T-helper 17 cell (primary cell): ENCODE measurements at regions not wholly inside any gene's neighbourhood (a gene's known extent, or its start where the extent isn't known, plus 50 kb on each side); places are given as distances from the start of the nearest gene placed in this dataset.

Experiments
- ATAC-seq: fragments of 150-1000 bp; cut with Tn5 transposase; 2 replicates; pipeline ENCODE4 v1.10.0; 2021; ENCODE audit warnings: mild to moderate bottlenecking, moderate library complexity
- DNase-seq, 3 donors: peaks; one replicate each; pipeline versions ENCODE4 v3.0.0 to v3.0.0-alpha.2; 2020 to 2021
- H3K9me3 ChIP-seq: one replicate; pipeline ENCODE4 v1.7.0; 2013; ENCODE audit warnings: low read length, mild to moderate bottlenecking; ENCODE audit not compliant: control insufficient read depth, poor library complexity, severe bottlenecking
- H3K27ac Mint-ChIP-seq: one replicate; pipeline ENCODE4 v1.8.0; 2022; ENCODE audit warnings: mild to moderate bottlenecking, moderate library complexity, mixed read lengths
- H3K27me3 Mint-ChIP-seq: one replicate; pipeline ENCODE4 v1.8.0; 2022; ENCODE audit warnings: mixed read lengths
- H3K36me3 Mint-ChIP-seq: one replicate; pipeline ENCODE4 v1.8.0; 2022; ENCODE audit warnings: low read depth, mixed read lengths
- H3K4me1 Mint-ChIP-seq: one replicate; pipeline ENCODE4 v1.8.0; 2022; ENCODE audit warnings: mild to moderate bottlenecking, mixed read lengths
- H3K4me3 Mint-ChIP-seq: one replicate; pipeline ENCODE4 v1.8.0; 2022; ENCODE audit warnings: mild to moderate bottlenecking, moderate library complexity, mixed read lengths

GRCh38 chr5:3654515-3654914 is 58.9 kb downstream of the IRX1 start:
- ATAC-seq (no peak), DNase-seq (no peak)
- H3K4me3 Mint-ChIP-seq: no peak overlapping the region
- no peaks in the 10 kb centered on the region for H3K27me3 Mint-ChIP-seq
- no peaks in the 10 kb centered on the region for H3K9me3 ChIP-seq
- no peaks in the 10 kb centered on the region for H3K36me3 Mint-ChIP-seq
- H3K27ac Mint-ChIP-seq: no peak overlapping the region
- H3K4me1 Mint-ChIP-seq: no peaks in the 10 kb centered on the region

GRCh38 chr5:3656803-3657202 is 61.2 kb downstream of the IRX1 start:
- Mint-ChIP-seq H3K4me3 (no peak overlapping the region), H3K4me1 (no peaks in the 10 kb centered on the region), H3K27me3 (no peaks in the 10 kb centered on the region), H3K36me3 (no peaks in the 10 kb centered on the region), H3K27ac (no peak overlapping the region)
- H3K9me3 ChIP-seq: no peaks in the 10 kb centered on the region
- DNase-seq: no peak
- ATAC-seq: no peak

- Mint-ChIP-seq H3K27me3 (no peaks in the 10 kb centered on the region), H3K27ac (no peak overlapping the region), H3K36me3 (no peaks in the 10 kb centered on the region), H3K4me3 (no peak overlapping the region), H3K4me1 (no peaks in the 10 kb centered on the region)
- DNase-seq: no peak
- H3K9me3 ChIP-seq: no peaks in the 10 kb centered on the region
- ATAC-seq: no peak
Observed at GRCh38 chr5:3657364-3658022, 61.9 kb downstream of the IRX1 start.

- Mint-ChIP-seq H3K36me3 (no peaks in the 10 kb centered on the region), H3K4me3 (no peak overlapping the region), H3K27me3 (no peaks in the 10 kb centered on the region), H3K4me1 (no peaks in the 10 kb centered on the region), H3K27ac (no peak overlapping the region)
- DNase-seq (no peak), ATAC-seq (no peak)
- H3K9me3 ChIP-seq: no peaks in the 10 kb centered on the region
Observed at GRCh38 chr5:3658929-3659328, 63.3 kb downstream of the IRX1 start.

- Mint-ChIP-seq H3K4me1 (no peaks in the 10 kb centered on the region), H3K27ac (no peak overlapping the region), H3K36me3 (no peaks in the 10 kb centered on the region), H3K4me3 (no peak overlapping the region), H3K27me3 (no peaks in the 10 kb centered on the region)
- no peak for DNase-seq
- ATAC-seq: no peak
- H3K9me3 ChIP-seq: no peaks in the 10 kb centered on the region
Observed at GRCh38 chr5:3659907-3660306, 64.3 kb downstream of the IRX1 start.

- Mint-ChIP-seq H3K4me3 (no peak overlapping the region), H3K4me1 (no peaks in the 10 kb centered on the region), H3K36me3 (no peaks in the 10 kb centered on the region), H3K27ac (no peak overlapping the region), H3K27me3 (no peaks in the 10 kb centered on the region)
- ATAC-seq (no peak), DNase-seq (no peak)
- H3K9me3 ChIP-seq: no peaks in the 10 kb centered on the region
Observed at GRCh38 chr5:3660630-3661029, 65.0 kb downstream of the IRX1 start.

GRCh38 chr5:3661755-3662296 is 66.2 kb downstream of the IRX1 start:
- no peaks in the 10 kb centered on the region for H3K36me3 Mint-ChIP-seq
- H3K4me1 Mint-ChIP-seq: no peaks in the 10 kb centered on the region
- ATAC-seq (no peak), DNase-seq (no peak)
- no peaks in the 10 kb centered on the region for H3K27me3 Mint-ChIP-seq
- no peaks in the 10 kb centered on the region for H3K9me3 ChIP-seq
- H3K27ac Mint-ChIP-seq: no peak overlapping the region
- H3K4me3 Mint-ChIP-seq: no peak overlapping the region

GRCh38 chr5:3662344-3662743 is 66.7 kb downstream of the IRX1 start:
- Mint-ChIP-seq H3K4me1 (no peaks in the 10 kb centered on the region), H3K27ac (no peak overlapping the region), H3K36me3 (no peaks in the 10 kb centered on the region), H3K27me3 (no peaks in the 10 kb centered on the region), H3K4me3 (no peak overlapping the region)
- no peaks in the 10 kb centered on the region for H3K9me3 ChIP-seq
- ATAC-seq: no peak
- DNase-seq: no peak

GRCh38 chr5:3671337-3671736 is 75.7 kb downstream of the IRX1 start:
- Mint-ChIP-seq H3K36me3 (no peaks in the 10 kb centered on the region), H3K4me3 (no peak overlapping the region), H3K27ac (no peak overlapping the region), H3K27me3 (no peaks in the 10 kb centered on the region), H3K4me1 (no peaks in the 10 kb centered on the region)
- ATAC-seq (no peak), DNase-seq (no peak)
- H3K9me3 ChIP-seq: no peaks in the 10 kb centered on the region

- DNase-seq (no peak), ATAC-seq (no peak)
- H3K9me3 ChIP-seq: no peaks in the 10 kb centered on the region
- Mint-ChIP-seq H3K4me3 (no peak overlapping the region), H3K4me1 (no peaks in the 10 kb centered on the region), H3K36me3 (no peaks in the 10 kb centered on the region), H3K27me3 (no peaks in the 10 kb centered on the region), H3K27ac (no peak overlapping the region)
Observed at GRCh38 chr5:3678801-3679200, 83.2 kb downstream of the IRX1 start.

GRCh38 chr5:3680821-3681220 is 85.2 kb downstream of the IRX1 start:
- Mint-ChIP-seq H3K4me3 (no peak overlapping the region), H3K27me3 (no peaks in the 10 kb centered on the region), H3K4me1 (no peaks in the 10 kb centered on the region), H3K27ac (no peak overlapping the region), H3K36me3 (no peaks in the 10 kb centered on the region)
- no peaks in the 10 kb centered on the region for H3K9me3 ChIP-seq
- ATAC-seq (no peak), DNase-seq (no peak)

- Mint-ChIP-seq H3K27ac (no peak overlapping the region), H3K4me3 (no peak overlapping the region), H3K27me3 (no peaks in the 10 kb centered on the region), H3K4me1 (no peaks in the 10 kb centered on the region), H3K36me3 (no peaks in the 10 kb centered on the region)
- no peaks in the 10 kb centered on the region for H3K9me3 ChIP-seq
- ATAC-seq (no peak), DNase-seq (no peak)
Observed at GRCh38 chr5:3684118-3684517, 88.5 kb downstream of the IRX1 start.

GRCh38 chr5:3684771-3685354 is 89.2 kb downstream of the IRX1 start:
- Mint-ChIP-seq H3K27ac (no peak overlapping the region), H3K27me3 (no peaks in the 10 kb centered on the region), H3K4me1 (no peaks in the 10 kb centered on the region), H3K36me3 (no peaks in the 10 kb centered on the region), H3K4me3 (no peak overlapping the region)
- H3K9me3 ChIP-seq: no peaks in the 10 kb centered on the region
- DNase-seq (no peak), ATAC-seq (no peak)

- ATAC-seq (no peak), DNase-seq (no peak)
- Mint-ChIP-seq H3K27me3 (no peaks in the 10 kb centered on the region), H3K4me3 (no peak overlapping the region), H3K27ac (no peak overlapping the region), H3K36me3 (no peaks in the 10 kb centered on the region), H3K4me1 (no peaks in the 10 kb centered on the region)
- H3K9me3 ChIP-seq: peaks cover 3% of the 10 kb centered on the region
Observed at GRCh38 chr5:3694819-3695218, 99.2 kb downstream of the IRX1 start.
